ENCODE measurements at regions not wholly inside any gene's neighbourhood (a gene's known extent, or its start where the extent isn't known, plus 50 kb on each side); places are given as distances from the start of the nearest gene placed in this dataset.

- TF ChIP-seq CTCF (IDR thresholded peaks at IDR 0.05) (no peak), POLR2A (IDR thresholded peaks at IDR 0.05; ENCODE audit: low read depth) (no peak)
These were observed 283.8 kb downstream of the TLE3 start for GRCh38 chr15:69813881-69814280.

All from esophagus muscularis mucosa (tissue), 3 donors.